Fibroblast of skin of left quadriceps (primary cell): ENCODE measurements at regions not wholly inside any gene's neighbourhood (a gene's known extent, or its start where the extent isn't known, plus 50 kb on each side); places are given as distances from the start of the nearest gene placed in this dataset.
A peak's percentile ranks its signal among the peaks of the same experiment; 100 is the strongest.
"Not testable (repeated sequence)": the region's sequence is repeated elsewhere in the genome, so short reads cannot be mapped to it uniquely, and the experiment has no call there.

Source experiments
- DNase-seq, 2 experiments: peaks; one replicate each; pipeline ENCODE4 v3.0.0-alpha.2; 2013; ENCODE audit warnings: low read depth in 2 of 2

DNA sequence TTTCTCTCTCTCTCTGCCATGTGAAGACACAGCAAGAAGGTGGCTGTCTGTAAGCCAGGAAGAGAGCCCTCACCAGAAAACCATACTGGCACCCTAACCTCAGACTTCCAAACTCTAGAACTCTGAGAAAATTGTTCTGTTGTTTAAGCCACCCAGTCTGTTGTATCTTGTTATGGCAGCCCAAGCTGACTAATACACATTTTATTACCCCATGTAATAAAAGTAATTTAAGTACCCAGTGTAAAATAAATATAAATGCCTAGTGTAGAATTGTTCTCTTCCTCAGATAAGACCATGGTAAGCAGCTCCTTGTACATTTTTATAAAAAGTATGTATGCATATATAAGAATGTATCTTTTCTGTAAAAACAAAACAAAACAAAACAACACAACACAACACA lies 119.7 kb downstream of the DTL start:
- no peak for DNase-seq

- no peak for DNase-seq
Observed at GRCh38 chr1:212157252-212157651, 121.7 kb downstream of the DTL start.

- no peak for DNase-seq
Observed at GRCh38 chr1:212158912-212159796, 123.6 kb downstream of the DTL start.

DNA sequence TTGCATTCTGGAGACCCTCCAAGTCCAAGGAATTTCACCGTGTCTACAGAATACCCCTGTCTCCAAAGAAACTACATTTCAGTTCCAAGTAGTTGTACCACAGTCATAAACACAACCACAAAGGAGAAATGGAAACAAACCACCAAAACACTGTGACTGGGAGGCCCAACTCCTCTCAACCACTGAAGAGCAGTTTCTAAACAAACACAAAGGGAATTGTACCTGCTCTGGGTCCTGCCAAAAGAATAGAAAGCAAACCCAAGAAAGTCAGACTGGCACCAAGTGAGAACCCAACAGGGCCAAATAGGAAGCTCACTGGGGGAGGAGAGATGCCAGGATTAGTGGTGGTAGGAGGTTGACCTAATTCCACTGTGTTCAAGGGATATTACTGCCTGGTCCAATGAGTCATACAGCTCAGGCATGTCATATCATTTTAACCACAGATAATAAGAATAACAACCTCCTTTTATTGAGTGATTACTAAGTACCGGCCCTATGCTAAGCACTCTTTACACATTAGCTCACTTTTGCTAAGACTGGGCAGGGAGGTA lies 123.9 kb upstream of the PPP2R5A start:
- peak; percentile 49 to 64 for DNase-seq

DNA sequence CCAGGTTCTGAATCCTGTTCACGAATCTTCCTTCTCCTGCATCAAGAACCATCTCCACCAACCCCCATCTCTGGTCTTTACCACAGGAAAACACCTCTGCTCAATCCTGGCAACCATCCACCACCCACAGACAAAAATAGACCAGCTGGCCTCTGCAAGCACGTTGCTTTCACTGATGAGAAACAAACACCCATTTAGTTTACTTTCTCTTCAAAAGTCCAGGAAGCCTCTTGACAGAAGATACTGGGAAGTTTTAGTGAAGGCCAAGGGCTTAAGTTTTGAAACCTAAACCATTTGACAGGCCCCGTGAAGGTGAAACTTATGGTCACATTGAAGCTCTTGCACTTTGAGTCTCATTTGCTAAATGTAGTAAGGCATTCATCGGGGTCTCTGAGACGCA lies 122.6 kb upstream of the PPP2R5A start:
- DNase-seq, result peak; percentile 20 to 28

- DNase-seq, result no peak
Observed at GRCh38 chr1:212164095-212164872, 120.9 kb upstream of the PPP2R5A start.

- no peak for DNase-seq
Observed at GRCh38 chr1:212166244-212166643, 119.0 kb upstream of the PPP2R5A start.

GRCh38 chr1:212166644-212167043 lies 118.6 kb upstream of the PPP2R5A start:
- no peak for DNase-seq

DNA sequence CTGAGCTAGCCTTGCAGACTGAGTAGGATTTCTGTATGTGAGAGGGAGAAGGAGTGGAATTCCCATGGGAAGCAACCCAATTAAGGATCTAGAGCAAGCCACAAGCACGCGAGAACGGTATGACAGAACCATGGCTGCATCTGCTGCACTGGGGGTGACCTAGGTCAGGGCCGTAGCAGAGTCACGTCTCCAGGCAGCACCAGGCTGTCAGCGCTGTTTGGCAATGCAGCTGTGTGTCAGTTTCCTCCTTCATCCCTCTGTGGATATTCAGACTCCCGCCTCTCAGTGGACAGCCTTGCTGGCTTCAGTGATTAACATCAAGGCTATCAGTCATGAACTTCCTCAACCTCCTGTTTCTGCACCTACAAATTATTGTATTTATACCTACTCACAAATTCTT lies 118.1 kb upstream of the PPP2R5A start:
- peak; percentile 27 to 29 for DNase-seq

GRCh38 chr1:212173567-212173966 lies 111.6 kb upstream of the PPP2R5A start:
- no peak for DNase-seq

GRCh38 chr1:212174295-212174694 lies 110.9 kb upstream of the PPP2R5A start:
- not testable (repeated sequence) for DNase-seq

- no peak for DNase-seq
Observed at GRCh38 chr1:212177542-212177941, 107.7 kb upstream of the PPP2R5A start.

DNA sequence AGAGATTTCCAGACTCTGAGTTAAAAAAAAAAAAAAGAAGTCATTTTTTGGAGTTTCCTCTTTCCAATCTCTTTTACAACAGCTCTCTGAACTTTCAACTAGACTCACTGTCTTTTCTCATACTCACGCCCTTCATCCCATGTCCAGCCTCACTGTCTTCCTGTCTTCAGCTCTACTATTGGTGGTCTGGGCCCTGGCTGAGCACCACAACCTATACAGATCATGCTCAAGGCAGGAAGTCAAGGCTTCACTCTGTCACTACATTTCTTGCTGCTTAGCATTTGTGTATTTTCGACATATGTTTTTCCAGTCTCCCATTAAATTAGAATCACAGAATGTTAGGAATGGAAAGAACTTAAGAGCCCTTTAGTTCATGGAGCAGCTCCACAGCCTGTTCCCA lies 106.4 kb upstream of the PPP2R5A start:
- peak in 1 of 2 experiments; percentile 24 for DNase-seq

DNA sequence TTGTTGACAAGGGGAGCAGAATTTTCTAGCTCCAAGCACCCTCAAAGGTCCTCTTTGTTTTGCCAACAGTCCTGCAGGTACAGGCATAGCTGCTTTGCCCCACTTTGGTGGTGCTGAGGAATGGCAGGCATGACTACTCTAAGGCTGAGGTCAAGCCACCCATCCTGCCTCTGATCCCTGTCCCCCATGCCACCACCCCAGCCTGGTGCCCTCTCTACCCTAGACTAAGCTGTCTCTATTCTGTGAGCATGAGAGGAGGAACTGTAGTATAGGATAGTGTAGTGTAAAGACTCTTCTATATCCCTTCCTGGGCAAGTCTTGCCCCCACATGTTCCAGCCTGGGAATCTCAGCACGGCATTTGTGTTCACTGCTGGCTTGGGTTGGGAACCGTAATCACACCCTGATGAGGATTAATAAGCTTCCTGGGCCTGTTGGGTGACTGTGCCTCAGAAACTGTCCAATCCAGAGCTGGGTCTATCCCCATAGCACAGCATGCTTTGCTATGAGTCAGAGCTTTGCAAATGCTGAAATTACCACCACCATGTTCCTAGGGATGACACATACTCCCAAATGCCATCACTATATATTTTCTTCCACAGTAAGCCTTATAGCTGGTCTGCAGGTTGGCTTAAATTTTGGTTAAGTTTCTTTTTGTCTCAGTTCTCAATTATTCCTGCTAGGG lies 105.7 kb upstream of the PPP2R5A start:
- peak; percentile 92 to 93 for DNase-seq

DNA sequence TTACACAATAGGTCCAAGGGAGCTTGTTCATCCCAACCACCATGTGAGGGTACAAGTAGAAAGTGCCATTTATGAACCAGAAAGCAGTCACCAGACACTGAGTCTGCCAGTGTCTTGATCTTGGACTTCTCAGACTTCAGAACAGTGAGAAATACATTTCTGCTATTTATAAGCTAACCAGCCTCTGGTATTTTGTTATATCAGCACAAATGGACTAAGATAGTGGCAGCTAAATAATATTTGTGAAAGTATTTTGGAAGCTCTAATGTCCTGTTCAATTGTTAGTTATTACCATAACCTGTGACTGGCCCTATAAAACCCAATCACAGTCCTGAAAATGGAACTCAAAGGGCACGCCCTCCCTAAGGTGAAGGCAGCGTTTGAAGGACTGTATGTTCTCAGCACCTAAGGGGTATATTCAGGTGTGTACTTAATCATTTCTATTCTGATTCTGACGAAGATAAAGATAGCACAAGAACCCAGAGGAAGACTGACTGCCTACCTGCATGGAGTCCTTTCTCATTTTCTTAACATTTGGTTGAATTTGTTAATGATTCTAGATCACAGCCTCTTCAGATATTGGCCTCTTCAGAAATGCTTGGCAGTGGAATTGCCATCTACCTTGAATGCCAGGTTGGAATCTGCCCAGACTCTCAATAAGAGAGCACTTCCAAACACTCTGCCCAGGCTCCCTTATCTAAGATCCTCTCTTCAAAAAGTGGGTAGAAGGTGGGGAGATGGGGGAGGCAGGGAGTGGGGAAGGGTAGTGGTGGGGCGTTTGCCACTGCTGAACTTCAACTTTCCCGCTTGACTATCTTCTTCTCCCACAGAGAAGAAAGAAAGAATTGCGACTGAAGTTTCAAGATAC lies 104.0 kb upstream of the PPP2R5A start:
- DNase-seq, result no peak

DNA sequence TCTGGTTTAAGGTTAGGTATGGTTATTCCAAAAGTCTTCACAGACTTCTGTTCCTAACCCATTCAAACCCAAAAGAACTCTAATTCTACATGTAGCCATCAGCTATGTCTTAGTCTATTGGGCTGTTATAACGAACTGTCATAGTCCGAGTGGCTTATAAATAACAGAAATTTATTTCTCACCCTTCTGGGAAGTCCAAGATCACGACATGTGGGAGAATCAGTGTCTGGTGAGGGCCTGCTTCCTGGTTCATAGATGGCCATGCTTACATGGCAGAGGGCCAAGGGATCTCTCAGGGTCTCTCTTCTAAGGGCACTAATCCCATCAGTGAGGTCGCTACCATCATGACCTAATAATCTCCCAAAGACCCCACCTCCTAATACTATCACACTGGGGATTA lies 103.0 kb upstream of the PPP2R5A start:
- DNase-seq, result no peak

DNA sequence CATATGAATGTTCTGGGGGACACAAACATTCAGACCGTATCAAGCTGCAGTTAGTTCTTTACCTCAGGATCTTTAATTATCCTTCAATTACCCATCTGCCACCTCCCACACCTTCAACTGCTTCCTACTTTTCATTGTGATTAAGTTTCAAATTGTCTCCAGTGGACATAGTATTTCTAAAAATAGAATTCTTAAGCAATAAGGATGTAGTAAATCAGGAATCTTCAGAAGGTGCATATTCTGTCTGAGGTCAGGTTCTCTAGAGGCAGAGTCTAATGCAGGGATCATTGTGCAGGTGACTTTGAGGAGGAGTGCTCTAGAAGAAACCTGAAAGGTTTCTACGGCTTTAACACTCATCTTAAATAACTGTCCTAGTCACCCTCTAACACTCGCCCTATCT lies 102.6 kb upstream of the PPP2R5A start:
- DNase-seq, result no peak

DNA sequence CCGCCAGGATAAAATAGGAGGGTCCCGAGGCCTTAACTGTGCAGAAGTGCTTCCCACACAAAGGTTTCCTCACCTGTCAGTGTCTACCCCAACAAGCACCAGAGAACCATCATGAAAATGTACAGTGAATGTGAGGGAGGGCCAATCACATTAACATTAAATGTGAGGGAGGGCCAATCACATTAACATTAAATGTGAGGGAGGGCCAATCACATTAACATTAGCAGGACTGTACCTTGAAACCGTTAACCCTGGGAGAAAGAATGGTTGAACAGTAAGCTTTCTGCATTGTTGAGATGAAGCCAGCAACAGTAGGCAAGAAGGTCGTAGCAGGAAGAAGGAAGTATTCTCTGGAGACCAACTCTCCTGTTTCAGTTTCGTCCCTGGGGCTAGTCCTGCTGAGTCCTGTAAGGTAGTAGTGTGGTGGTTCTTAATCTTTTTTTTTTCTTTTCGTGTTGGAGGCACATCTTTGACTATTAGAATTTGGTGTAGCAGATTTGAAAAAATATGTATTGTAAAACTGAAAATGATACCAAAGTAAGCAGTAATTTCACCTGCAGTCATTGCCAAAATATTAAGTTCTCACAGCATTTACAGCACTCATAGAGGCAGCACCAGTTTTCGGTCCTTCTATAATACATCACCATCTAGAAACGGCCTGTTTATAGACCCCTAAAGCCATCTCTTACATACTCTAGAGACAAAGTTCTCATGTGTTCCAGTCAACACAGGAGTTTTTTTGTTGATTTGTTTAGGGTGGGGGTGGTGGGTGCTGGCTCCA lies 98.6 kb upstream of the PPP2R5A start:
- DNase-seq, result no peak

- no peak for DNase-seq
Observed at GRCh38 chr1:212188599-212189351, 96.4 kb upstream of the PPP2R5A start.

GRCh38 chr1:212189352-212189738 lies 95.9 kb upstream of the PPP2R5A start:
- DNase-seq, result no peak
